Karpas-422 (cell line): ENCODE measurements at regions not wholly inside any gene's neighbourhood (a gene's known extent, or its start where the extent isn't known, plus 50 kb on each side); places are given as distances from the start of the nearest gene placed in this dataset.
"Not testable (repeated sequence)": the region's sequence is repeated elsewhere in the genome, so short reads cannot be mapped to it uniquely, and the experiment has no call there.

Experiments
- DNase-seq: peaks from one replicate; pipeline ENCODE4 v3.0.0-alpha.2; 2015
- H2AFZ ChIP-seq: fragments of 200-600 bp; sonication (generic); 2 replicates; pipeline ENCODE4 v1.6.1; 2014; ENCODE audit warnings: antibody characterized with exemption, low read length, mixed read lengths
- H3K27ac ChIP-seq: fragments of 200-600 bp; sonication (generic); 2 replicates; pipeline ENCODE4 v1.5.1; 2014; ENCODE audit warnings: mild to moderate bottlenecking, low read length, moderate library complexity
- H3K27me3 ChIP-seq: fragments of 200-600 bp; sonication (generic); 2 replicates; pipeline ENCODE4 v1.6.1; 2014; ENCODE audit warnings: low read length, mixed read lengths
- H3K36me3 ChIP-seq: fragments of 200-600 bp; sonication (generic); 2 replicates; pipeline ENCODE4 v1.6.1; 2014; ENCODE audit warnings: low read length, mixed read lengths; ENCODE audit not compliant: insufficient read depth
- H3K4me1 ChIP-seq: fragments of 200-600 bp; sonication (generic); 2 replicates; pipeline ENCODE4 v1.6.1; 2014; ENCODE audit warnings: mild to moderate bottlenecking, low read length, mixed read lengths
- H3K4me2 ChIP-seq: fragments of 200-600 bp; sonication (generic); 2 replicates; pipeline ENCODE4 v1.6.1; 2014; ENCODE audit warnings: low read length, low read depth, mild to moderate bottlenecking; ENCODE audit not compliant: poor library complexity, severe bottlenecking
- H3K4me3 ChIP-seq: fragments of 200-600 bp; sonication (generic); 2 replicates; pipeline ENCODE4 v1.5.1; 2014; ENCODE audit warnings: mild to moderate bottlenecking, antibody characterized with exemption, low read length, mixed read lengths
- H3K79me2 ChIP-seq: fragments of 200-600 bp; sonication (generic); 2 replicates; pipeline ENCODE4 v1.6.1; 2014; ENCODE audit warnings: mild to moderate bottlenecking, low read length, mixed read lengths
- H3K9ac ChIP-seq: fragments of 200-600 bp; sonication (generic); 2 replicates; pipeline ENCODE4 v1.6.0; 2014; ENCODE audit warnings: low read length
- H3K9me2 ChIP-seq: fragments of 200-600 bp; sonication (generic), shearing (Covaris generic); replicated peaks from 2 replicates; pipeline ENCODE4 v1.6.0; 2014; ENCODE audit warnings: mild to moderate bottlenecking, low read length, moderate library complexity; ENCODE audit not compliant: insufficient read depth
- H3K9me3 ChIP-seq: fragments of 300-700, 200-600 bp; sonication (generic); 2 replicates; pipeline ENCODE4 v1.6.1; 2014; ENCODE audit warnings: low read length, mixed read lengths
- H4K20me1 ChIP-seq: fragments of 200-600 bp; sonication (generic); 2 replicates; pipeline ENCODE4 v1.6.1; 2014; ENCODE audit warnings: mild to moderate bottlenecking, antibody characterized with exemption, low read length, low read depth; ENCODE audit not compliant: insufficient read depth

- H3K4me2 ChIP-seq: no peak overlapping the region
Observed at GRCh38 chr12:22126758-22127157, 80.7 kb downstream of the CMAS start.

GRCh38 chr12:22130671-22131070, 84.7 kb downstream of the CMAS start:
- Histone ChIP-seq H3K79me2 (no peaks in the 10 kb centered on the region), H3K27ac (no peak overlapping the region), H3K9me2 (no peaks in the 10 kb centered on the region), H3K4me1 (no peaks in the 10 kb centered on the region), H4K20me1 (no peaks in the 10 kb centered on the region), H3K9ac (no peak overlapping the region), H3K36me3 (no peaks in the 10 kb centered on the region), H3K9me3 (no peaks in the 10 kb centered on the region), H3K4me2 (no peak overlapping the region), H2AFZ (no peak overlapping the region), H3K27me3 (no peaks in the 10 kb centered on the region), H3K4me3 (no peak overlapping the region)
- DNase-seq: no peak

More at GRCh38 chr12:22126758-22127157, 80.7 kb downstream of the CMAS start:
- Histone ChIP-seq H2AFZ (no peak overlapping the region), H3K9ac (no peak overlapping the region), H3K4me3 (no peak overlapping the region), H3K9me3 (no peaks in the 10 kb centered on the region), H4K20me1 (no peaks in the 10 kb centered on the region), H3K36me3 (no peaks in the 10 kb centered on the region), H3K27ac (no peak overlapping the region), H3K79me2 (no peaks in the 10 kb centered on the region), H3K4me1 (peaks cover 10% of the 10 kb centered on the region), H3K27me3 (no peaks in the 10 kb centered on the region), H3K9me2 (no peaks in the 10 kb centered on the region)
- no peak for DNase-seq

- not testable (repeated sequence) for H3K4me1 ChIP-seq, H3K9me3 ChIP-seq, H3K27ac ChIP-seq, H4K20me1 ChIP-seq, H3K9ac ChIP-seq, H3K27me3 ChIP-seq, H3K79me2 ChIP-seq, H3K4me3 ChIP-seq, H3K36me3 ChIP-seq, DNase-seq, H3K4me2 ChIP-seq, H2AFZ ChIP-seq, H3K9me2 ChIP-seq
Observed at GRCh38 chr12:22136604-22137117, 90.6 kb downstream of the CMAS start.
